IPS-20b (cell line): ENCODE measurements at regions not wholly inside any gene's neighbourhood (a gene's known extent, or its start where the extent isn't known, plus 50 kb on each side); places are given as distances from the start of the nearest gene placed in this dataset.
"Not testable (repeated sequence)": the region's sequence is repeated elsewhere in the genome, so short reads cannot be mapped to it uniquely, and the experiment has no call there.

Experiments
- H3K27ac ChIP-seq: one replicate; pipeline ENCODE4 v1.5.1; 2013; ENCODE audit warnings: low read length
- H3K27me3 ChIP-seq: 2 replicates; pipeline ENCODE4 v1.6.1; 2013; ENCODE audit warnings: mild to moderate bottlenecking, low read length, inconsistent platforms; ENCODE audit not compliant: insufficient read depth
- H3K36me3 ChIP-seq: 2 replicates; pipeline ENCODE4 v1.6.1; 2013; ENCODE audit warnings: low read depth, mild to moderate bottlenecking, inconsistent platforms, low read length, moderate library complexity; ENCODE audit not compliant: insufficient read depth
- H3K4me1 ChIP-seq: 2 replicates; pipeline ENCODE4 v1.6.1; 2013; ENCODE audit warnings: mild to moderate bottlenecking, control low read depth, inconsistent platforms, low read length, moderate library complexity; ENCODE audit not compliant: insufficient read depth
- H3K4me3 ChIP-seq: 2 replicates; pipeline ENCODE4 v1.5.1; 2013; ENCODE audit warnings: mild to moderate bottlenecking, low read length, inconsistent platforms
- H3K9ac ChIP-seq: 2 replicates; pipeline ENCODE4 v1.6.1; 2013; ENCODE audit warnings: low read depth, mild to moderate bottlenecking, inconsistent platforms, low read length, moderate library complexity
- H3K9me3 ChIP-seq: 2 replicates; pipeline ENCODE4 v1.6.1; 2013; ENCODE audit warnings: mild to moderate bottlenecking, low read depth, low read length, inconsistent platforms; ENCODE audit not compliant: insufficient read depth

GRCh38 chr7:101714097-101714496 is 85.0 kb upstream of the MYL10 start:
- no peaks in the 10 kb centered on the region for H3K4me1 ChIP-seq
- no peaks in the 10 kb centered on the region for H3K27me3 ChIP-seq
- H3K9me3 ChIP-seq: no peaks in the 10 kb centered on the region
- H3K27ac ChIP-seq: no peak overlapping the region
- H3K4me3 ChIP-seq: no peak overlapping the region
- H3K36me3 ChIP-seq: no peaks in the 10 kb centered on the region
- H3K9ac ChIP-seq: no peak overlapping the region

- Histone ChIP-seq H3K27ac (no peak overlapping the region), H3K4me1 (no peaks in the 10 kb centered on the region), H3K4me3 (no peak overlapping the region)
Observed at GRCh38 chr7:101717628-101718357, 88.7 kb upstream of the MYL10 start.

GRCh38 chr7:101718363-101719122 is 89.4 kb upstream of the MYL10 start:
- Histone ChIP-seq H3K4me1 (no peaks in the 10 kb centered on the region), H3K4me3 (no peak overlapping the region), H3K36me3 (no peaks in the 10 kb centered on the region), H3K9ac (no peak overlapping the region), H3K27ac (no peak overlapping the region), H3K9me3 (no peaks in the 10 kb centered on the region), H3K27me3 (no peaks in the 10 kb centered on the region)

More at GRCh38 chr7:101717628-101718357, 88.7 kb upstream of the MYL10 start:
- H3K27me3 ChIP-seq: no peaks in the 10 kb centered on the region
- H3K9me3 ChIP-seq: no peaks in the 10 kb centered on the region
- H3K9ac ChIP-seq: no peak overlapping the region
- no peaks in the 10 kb centered on the region for H3K36me3 ChIP-seq

- no peaks in the 10 kb centered on the region for H3K9me3 ChIP-seq
- H3K36me3 ChIP-seq: no peaks in the 10 kb centered on the region
- no peak overlapping the region for H3K9ac ChIP-seq
- H3K4me1 ChIP-seq: no peaks in the 10 kb centered on the region
- H3K4me3 ChIP-seq: no peak overlapping the region
- H3K27ac ChIP-seq: no peak overlapping the region
- no peaks in the 10 kb centered on the region for H3K27me3 ChIP-seq
Observed at GRCh38 chr7:101719123-101719470, 90.0 kb upstream of the MYL10 start.

GRCh38 chr7:101720324-101720723 is 91.2 kb upstream of the MYL10 start:
- Histone ChIP-seq H3K4me1 (no peaks in the 10 kb centered on the region), H3K9me3 (no peaks in the 10 kb centered on the region), H3K9ac (no peak overlapping the region), H3K27ac (no peak overlapping the region), H3K27me3 (no peaks in the 10 kb centered on the region), H3K4me3 (no peak overlapping the region), H3K36me3 (no peaks in the 10 kb centered on the region)

- no peaks in the 10 kb centered on the region for H3K27me3 ChIP-seq
- no peaks in the 10 kb centered on the region for H3K9me3 ChIP-seq
- no peak overlapping the region for H3K4me3 ChIP-seq
- H3K4me1 ChIP-seq: no peaks in the 10 kb centered on the region
- H3K36me3 ChIP-seq: no peaks in the 10 kb centered on the region
- H3K27ac ChIP-seq: no peak overlapping the region
- H3K9ac ChIP-seq: no peak overlapping the region
Observed at GRCh38 chr7:101722247-101722646, 93.2 kb upstream of the MYL10 start.

- H3K36me3 ChIP-seq: no peaks in the 10 kb centered on the region
- no peak overlapping the region for H3K4me3 ChIP-seq
- no peaks in the 10 kb centered on the region for H3K9me3 ChIP-seq
- no peak overlapping the region for H3K9ac ChIP-seq
- no peaks in the 10 kb centered on the region for H3K27me3 ChIP-seq
- H3K4me1 ChIP-seq: no peaks in the 10 kb centered on the region
- H3K27ac ChIP-seq: no peak overlapping the region
Observed at GRCh38 chr7:101723835-101724234, 93.6 kb upstream of the CUX1 start.

- Histone ChIP-seq H3K4me1 (no peaks in the 10 kb centered on the region), H3K27ac (no peak overlapping the region), H3K4me3 (no peak overlapping the region), H3K27me3 (no peaks in the 10 kb centered on the region), H3K36me3 (no peaks in the 10 kb centered on the region), H3K9me3 (no peaks in the 10 kb centered on the region), H3K9ac (no peak overlapping the region)
Observed at GRCh38 chr7:101724957-101725356, 92.5 kb upstream of the CUX1 start.

GRCh38 chr7:101725921-101726320 is 91.5 kb upstream of the CUX1 start:
- no peaks in the 10 kb centered on the region for H3K4me1 ChIP-seq
- H3K4me3 ChIP-seq: no peak overlapping the region
- H3K36me3 ChIP-seq: no peaks in the 10 kb centered on the region
- H3K9ac ChIP-seq: no peak overlapping the region
- H3K27ac ChIP-seq: no peak overlapping the region
- no peaks in the 10 kb centered on the region for H3K9me3 ChIP-seq
- H3K27me3 ChIP-seq: no peaks in the 10 kb centered on the region

- Histone ChIP-seq H3K36me3 (no peaks in the 10 kb centered on the region), H3K4me3 (no peak overlapping the region), H3K9ac (no peak overlapping the region), H3K27me3 (no peaks in the 10 kb centered on the region), H3K4me1 (peaks cover 8% of the 10 kb centered on the region; the same call in 1 of the 2 replicates), H3K9me3 (no peaks in the 10 kb centered on the region), H3K27ac (no peak overlapping the region)
Observed at GRCh38 chr7:101727184-101727583, 90.2 kb upstream of the CUX1 start.

GRCh38 chr7:101728128-101728527 is 89.3 kb upstream of the CUX1 start:
- no peak overlapping the region for H3K9ac ChIP-seq
- H3K27ac ChIP-seq: no peak overlapping the region

GRCh38 chr7:101728873-101729240 is 88.6 kb upstream of the CUX1 start:
- not testable (repeated sequence) for H3K27ac ChIP-seq, H3K9ac ChIP-seq, H3K4me3 ChIP-seq, H3K27me3 ChIP-seq, H3K9me3 ChIP-seq, H3K36me3 ChIP-seq, H3K4me1 ChIP-seq

More at GRCh38 chr7:101728128-101728527, 89.3 kb upstream of the CUX1 start:
- H3K4me1 ChIP-seq: peaks cover 8% of the 10 kb centered on the region; the same call in 1 of the 2 replicates
- H3K27me3 ChIP-seq: no peaks in the 10 kb centered on the region
- no peaks in the 10 kb centered on the region for H3K36me3 ChIP-seq
- no peak overlapping the region for H3K4me3 ChIP-seq
- H3K9me3 ChIP-seq: no peaks in the 10 kb centered on the region
